ENCODE measurements at regions not wholly inside any gene's neighbourhood (a gene's known extent, or its start where the extent isn't known, plus 50 kb on each side); places are given as distances from the start of the nearest gene placed in this dataset.
"Not testable (repeated sequence)": the region's sequence is repeated elsewhere in the genome, so short reads cannot be mapped to it uniquely, and the experiment has no call there.

DNA sequence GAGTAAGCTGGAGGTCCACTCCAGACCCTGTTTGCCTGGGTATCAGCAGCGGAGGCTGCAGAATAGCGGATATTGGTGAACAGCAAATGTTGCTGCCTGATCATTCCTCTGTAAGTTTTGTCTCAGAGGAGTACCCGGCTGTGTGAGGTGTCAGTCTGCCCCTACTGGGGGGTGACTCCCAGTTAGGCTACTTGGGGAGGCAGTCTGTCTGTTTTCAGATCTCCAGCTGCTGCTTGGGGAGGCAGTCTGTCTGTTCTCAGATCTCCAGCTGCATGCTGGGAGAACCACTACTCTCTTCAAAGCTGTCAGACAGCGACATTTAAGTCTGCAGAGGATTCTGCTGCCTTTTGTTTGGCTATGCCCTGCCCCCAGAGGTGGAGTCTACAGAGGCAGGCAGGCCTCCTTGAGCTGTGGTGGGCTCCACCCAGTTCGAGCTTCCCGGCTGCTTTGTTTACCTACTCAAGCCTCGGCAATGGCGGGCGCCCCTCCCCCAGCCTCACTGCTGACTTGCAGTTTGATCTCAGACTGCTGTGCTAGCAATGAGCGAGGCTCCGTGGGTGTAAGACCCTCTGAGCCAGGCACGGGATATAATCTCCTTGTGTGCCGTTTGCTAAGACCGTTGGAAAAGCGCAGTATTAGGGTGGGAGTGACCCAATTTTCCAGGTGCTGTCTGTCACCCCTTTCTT lies 266.6 kb upstream of the CELF4 start:
- H2BK15ac ChIP-seq (ENCODE audit: low read length); FAIRE-seq; H2BK12ac ChIP-seq (ENCODE audit: low read depth, low read length); H3K56ac ChIP-seq (replicated peaks; ENCODE audit: insufficient read length, low read depth, low read length); H3K79me1 ChIP-seq (ENCODE audit: low read depth, low read length); H3K36me3 ChIP-seq (ENCODE audit: control insufficient read depth in 2 of 4, insufficient read depth in 4 of 4, low read length in 3 of 4); H3K23ac ChIP-seq (ENCODE audit: insufficient read length); POLR2A ChIA-PET (ENCODE audit: partially characterized antibody); H4K91ac ChIP-seq (replicated peaks; ENCODE audit: insufficient read length, low read length); CTCF ChIA-PET (ENCODE audit: partially characterized antibody); H3K4ac ChIP-seq (replicated peaks; ENCODE audit: insufficient read length, low read depth, low read length); H2AK5ac ChIP-seq (ENCODE audit: low read depth, low read length); H3K9ac ChIP-seq (replicated peaks in 1 of 4; ENCODE audit: extremely low read depth in 1 of 4, low read depth in 3 of 4, low read length in 3 of 4); H3K4me3 ChIP-seq (ENCODE audit: extremely low read depth in 1 of 4, insufficient read depth in 2 of 4, low read depth in 3 of 4, low read length in 4 of 4); H3K27me3 ChIP-seq (replicated peaks in 1 of 4; ENCODE audit: control insufficient read depth in 3 of 4, extremely low read depth in 1 of 4, insufficient read depth in 3 of 4, low read length in 3 of 4); H2AFZ ChIP-seq (ENCODE audit: low read length); H4K5ac ChIP-seq (ENCODE audit: insufficient read length, low read depth, low read length); H3K27ac ChIP-seq (ENCODE audit: low read depth, low read length); H2BK20ac ChIP-seq (ENCODE audit: low read length); H3K23me2 ChIP-seq (ENCODE audit: low read depth, low read length); H4K20me1 ChIP-seq (replicated peaks in 1 of 2; ENCODE audit: control insufficient read depth in 1 of 2, insufficient read depth in 2 of 2, low read length in 2 of 2); H3K4me2 ChIP-seq (ENCODE audit: insufficient read depth in 1 of 2, low read depth in 2 of 2, low read length in 2 of 2); H4K8ac ChIP-seq (ENCODE audit: extremely low read depth, insufficient read depth, low read length); DNase-seq (ENCODE audit: low read depth in 1 of 2, low spot score in 2 of 2); H2BK120ac ChIP-seq (replicated peaks; ENCODE audit: low read depth, low read length); H3K79me2 ChIP-seq (ENCODE audit: control insufficient read depth in 1 of 2, insufficient read depth in 2 of 2, low read length in 2 of 2); H3K14ac ChIP-seq (ENCODE audit: insufficient read length); H2BK5ac ChIP-seq (ENCODE audit: low read depth, low read length); H3K4me1 ChIP-seq (replicated peaks in 1 of 4; ENCODE audit: control insufficient read depth in 3 of 4, insufficient read depth in 4 of 4, low read length in 3 of 4); H3K18ac ChIP-seq (ENCODE audit: extremely low read depth, low read length): not testable (repeated sequence)
- WGBS, 2 experiments (ENCODE audit: extremely low coverage in 1 of 2, insufficient coverage in 1 of 2, insufficient read length in 1 of 2, insufficient replicate concordance in 2 of 2, low coverage in 1 of 2, low lambda C conversion rate in 2 of 2, missing lambda C conversion rate in 1 of 2): 96% methylated on average over 9 of the region's 15 CpGs; no CpG with 5 or more reads in 1 of the 2 experiments
- H3K9me3 ChIP-seq (ENCODE audit: insufficient read depth in 2 of 2, low read depth in 1 of 2, low read length in 1 of 2): peaks cover 10 to 13% of the 10 kb centered on the region in 2 experiments; a peak in 2 of 4 replicates

Measured in H1 (cell line).